IMR-90 (cell line): ENCODE measurements at regions not wholly inside any gene's neighbourhood (a gene's known extent, or its start where the extent isn't known, plus 50 kb on each side); places are given as distances from the start of the nearest gene placed in this dataset.

Source experiments
- ATAC-seq: fragments of 200-7000 bp; cut with Tn5 transposase; 2 replicates; pipeline ENCODE4 v1.9.1; 2020; ENCODE audit warnings: low read depth, mild to moderate bottlenecking, moderate library complexity
- BruUV-seq: library from RNA; stranded (reverse); fragments of 400-500 nt; replicated peaks from 2 replicates; lab custom pipeline; 2021; lab: Mats Ljungman, UMichigan
- CTCF ChIA-PET: fragments of 300-600 bp; formaldehyde crosslinking; extraction: SDS; loops from one replicate; lab custom pipeline; 2021; ENCODE audit warnings: antibody characterized with exemption; lab: Yijun Ruan, JAX
- POLR2A ChIA-PET: fragments of 300-600 bp; sonication (Branson Sonifier 250); formaldehyde crosslinking; loops from one replicate; lab custom pipeline; 2022; ENCODE audit warnings: antibody characterized with exemption; ENCODE audit not compliant: unreplicated experiment; lab: Charles Lee
- DNase-seq: peaks from one replicate; pipeline ENCODE4 v3.0.0; 2013
- H2AFZ ChIP-seq: replicated peaks from 2 replicates; pipeline ENCODE3; 2013; ENCODE audit warnings: low read length, mild to moderate bottlenecking; ENCODE audit not compliant: poor library complexity
- H2AK5ac ChIP-seq: 2 replicates; pipeline ENCODE4 v1.6.1; 2013; ENCODE audit warnings: low read depth, low read length, inconsistent platforms
- H2AK9ac ChIP-seq: replicated peaks from 2 replicates; pipeline ENCODE3; 2013; ENCODE audit warnings: mild to moderate bottlenecking, low read depth, low read length, moderate library complexity; ENCODE audit not compliant: poor library complexity
- H2BK120ac ChIP-seq: 2 replicates; pipeline ENCODE4 v1.6.1; 2013; ENCODE audit warnings: low read depth, low read length, inconsistent platforms
- H2BK15ac ChIP-seq: 3 replicates; pipeline ENCODE4 v1.6.1; 2013; ENCODE audit warnings: low read depth, low read length, inconsistent platforms
- H2BK20ac ChIP-seq: 2 replicates; pipeline ENCODE4 v1.6.1; 2013; ENCODE audit warnings: low read depth, mild to moderate bottlenecking, inconsistent platforms, low read length, moderate library complexity
- H2BK5ac ChIP-seq: 2 replicates; pipeline ENCODE4 v1.6.1; 2013; ENCODE audit warnings: mild to moderate bottlenecking, low read depth, low read length, inconsistent platforms; ENCODE audit not compliant: poor library complexity, severe bottlenecking
- H3K14ac ChIP-seq: replicated peaks from 2 replicates; pipeline ENCODE4 v1.6.1; 2013; ENCODE audit warnings: low read depth, low read length, inconsistent platforms
- H3K18ac ChIP-seq: 2 replicates; pipeline ENCODE4 v1.6.1; 2013; ENCODE audit warnings: low read depth, low read length, control low read depth
- H3K23ac ChIP-seq: 2 replicates; pipeline ENCODE4 v1.6.1; 2013; ENCODE audit warnings: low read depth, low read length, inconsistent platforms
- H3K27ac ChIP-seq: 2 replicates; pipeline ENCODE4 v1.5.1; 2013; ENCODE audit warnings: mild to moderate bottlenecking, control low read depth, low read length; ENCODE audit not compliant: insufficient read depth
- H3K27me3 ChIP-seq: 2 replicates; pipeline ENCODE4 v1.6.1; 2013; ENCODE audit warnings: low read length; ENCODE audit not compliant: control insufficient read depth, insufficient read depth
- H3K36me3 ChIP-seq: 2 replicates; pipeline ENCODE4 v1.6.1; 2013; ENCODE audit warnings: low read length, mixed read lengths; ENCODE audit not compliant: control insufficient read depth, insufficient read depth
- H3K4ac ChIP-seq: 2 replicates; pipeline ENCODE4 v1.6.1; 2013; ENCODE audit warnings: low read depth, low read length, inconsistent platforms
- H3K4me1 ChIP-seq: 2 replicates; pipeline ENCODE4 v1.6.1; 2013; ENCODE audit warnings: low read length, mixed read lengths; ENCODE audit not compliant: control insufficient read depth, insufficient read depth
- H3K4me2 ChIP-seq: 2 replicates; pipeline ENCODE4 v1.6.1; 2013; ENCODE audit warnings: low read depth, mild to moderate bottlenecking, control low read depth, low read length, moderate library complexity
- H3K4me3 ChIP-seq: 2 replicates; pipeline ENCODE4 v1.5.1; 2013; ENCODE audit warnings: low read depth, mild to moderate bottlenecking, control low read depth, low read length, moderate library complexity; ENCODE audit not compliant: insufficient read depth
- H3K56ac ChIP-seq: 2 replicates; pipeline ENCODE4 v1.6.1; 2013; ENCODE audit warnings: low read length, inconsistent platforms; ENCODE audit not compliant: insufficient read depth; ENCODE audit errors: extremely low read depth
- H3K79me1 ChIP-seq, 2 experiments: 2 replicates each; pipeline ENCODE4 v1.6.1; 2013; ENCODE audit warnings: low read length in 2 of 2, inconsistent platforms in 1 of 2, low read depth in 1 of 2
- H3K9ac ChIP-seq: 2 replicates; pipeline ENCODE4 v1.6.1; 2013; ENCODE audit warnings: low read depth, low read length, control low read depth
- H3K9me1 ChIP-seq: 2 replicates; pipeline ENCODE4 v1.6.1; 2013; ENCODE audit warnings: low read length, inconsistent platforms; ENCODE audit not compliant: insufficient read depth
- H3K9me3 ChIP-seq: 2 replicates; pipeline ENCODE4 v1.6.1; 2013; ENCODE audit warnings: low read length; ENCODE audit not compliant: control insufficient read depth, insufficient read depth
- H4K20me1 ChIP-seq: 2 replicates; pipeline ENCODE4 v1.6.1; 2013; ENCODE audit warnings: low read length, inconsistent platforms; ENCODE audit not compliant: insufficient read depth
- H4K5ac ChIP-seq: 2 replicates; pipeline ENCODE4 v1.6.1; 2013; ENCODE audit warnings: mild to moderate bottlenecking, low read depth, low read length, control low read depth
- H4K8ac ChIP-seq, 2 experiments: 2 replicates each; pipeline ENCODE4 v1.6.1; 2013; ENCODE audit warnings: low read depth in 2 of 2, low read length in 2 of 2, control low read depth in 1 of 2, inconsistent platforms in 1 of 2
- H4K91ac ChIP-seq: 2 replicates; pipeline ENCODE4 v1.6.1; 2013; ENCODE audit warnings: low read depth, low read length, inconsistent platforms; ENCODE audit not compliant: insufficient read depth
- BHLHE40 ChIP-seq: fragments of 150-350 bp; IDR thresholded peaks from 2 replicates; pipeline ENCODE4 v1.6.1; 2016; ENCODE audit warnings: mild to moderate bottlenecking, low read depth, low read length
- CEBPB ChIP-seq: IDR thresholded peaks from 2 replicates; pipeline ENCODE4 v1.6.1; 2012; ENCODE audit warnings: low read depth, low read length, improper control_type of control experiment
- CHD1 ChIP-seq: IDR thresholded peaks from 2 replicates; pipeline ENCODE4 v1.6.1; 2012; ENCODE audit warnings: low read depth, low read length, improper control_type of control experiment
- ELK1 ChIP-seq: fragments of 150-350 bp; IDR thresholded peaks from 2 replicates; pipeline ENCODE4 v1.6.1; 2016; ENCODE audit warnings: low read depth, mild to moderate bottlenecking, low read length, moderate library complexity, borderline replicate concordance
- FOS ChIP-seq: fragments of 150-350 bp; IDR thresholded peaks from 2 replicates; pipeline ENCODE4 v1.6.1; 2016; ENCODE audit warnings: low read depth, low read length
- MAZ ChIP-seq: IDR thresholded peaks from 2 replicates; pipeline ENCODE4 v1.6.1; 2012; ENCODE audit warnings: low read depth, mild to moderate bottlenecking, low read length, improper control_type of control experiment, moderate library complexity, borderline replicate concordance
- MXI1 ChIP-seq: IDR thresholded peaks from 2 replicates; pipeline ENCODE4 v1.6.1; 2012; ENCODE audit warnings: low read depth, mild to moderate bottlenecking, low read length, moderate library complexity, borderline replicate concordance
- NFE2L2 ChIP-seq: fragments of 150-350 bp; IDR thresholded peaks from 2 replicates; pipeline ENCODE4 v1.6.1; 2016; ENCODE audit warnings: low read depth, mild to moderate bottlenecking, low read length
- POLR2A ChIP-seq: IDR thresholded peaks from 2 replicates; pipeline ENCODE4 v1.6.1; 2012; ENCODE audit warnings: mild to moderate bottlenecking, low read depth, low read length
- RCOR1 ChIP-seq: IDR thresholded peaks from 2 replicates; pipeline ENCODE4 v1.6.1; 2012; ENCODE audit warnings: mild to moderate bottlenecking, low read length, improper control_type of control experiment; ENCODE audit not compliant: insufficient replicate concordance
- RFX5 ChIP-seq: IDR thresholded peaks from 2 replicates; pipeline ENCODE4 v1.8.0; 2012; ENCODE audit warnings: low read depth, mild to moderate bottlenecking, low read length, moderate library complexity
- SMC3 ChIP-seq: fragments of 150-350 bp; IDR thresholded peaks from 2 replicates; pipeline ENCODE4 v1.6.1; 2016; ENCODE audit warnings: low read depth, mild to moderate bottlenecking, antibody characterized with exemption, low read length, moderate library complexity
- USF2 ChIP-seq: fragments of 150-350 bp; IDR thresholded peaks from 2 replicates; pipeline ENCODE4 v1.6.1; 2017; ENCODE audit warnings: mild to moderate bottlenecking, antibody characterized with exemption, low read length, low read depth
- WGBS, 2 experiments: methylation state at CpG; one replicate each; pipeline versions ENCODE4 v1.1.5 to v1.1.7; 2013; ENCODE audit warnings: missing lambda C conversion rate in 2 of 2; ENCODE audit not compliant: insufficient read length in 1 of 2; ENCODE audit errors: extremely low coverage in 2 of 2; 5-methylcytosine and 5-hydroxymethylcytosine counted together
- dilution Hi-C: fragments of 300-500 bp; cut with HindIII; formaldehyde crosslinking; loops from one replicate; pipeline ENCODE4 v1.14.3; 2018; ENCODE audit warnings: low sequenced_read_pairs; ENCODE audit not compliant: unreplicated experiment
- in situ Hi-C: fragments of 300-500 bp; cut with MboI; formaldehyde crosslinking; loops from 3 replicates; pipeline ENCODE4 v1.14.3; 2019; ENCODE audit warnings: low sequenced_read_pairs, inconsistent platforms, mixed read lengths
- intact Hi-C: fragments of 100-400 bp; cut with micrococcal nuclease; formaldehyde crosslinking; loops from 2 replicates; pipeline ENCODE4 v1.10.0; 2022

DNA sequence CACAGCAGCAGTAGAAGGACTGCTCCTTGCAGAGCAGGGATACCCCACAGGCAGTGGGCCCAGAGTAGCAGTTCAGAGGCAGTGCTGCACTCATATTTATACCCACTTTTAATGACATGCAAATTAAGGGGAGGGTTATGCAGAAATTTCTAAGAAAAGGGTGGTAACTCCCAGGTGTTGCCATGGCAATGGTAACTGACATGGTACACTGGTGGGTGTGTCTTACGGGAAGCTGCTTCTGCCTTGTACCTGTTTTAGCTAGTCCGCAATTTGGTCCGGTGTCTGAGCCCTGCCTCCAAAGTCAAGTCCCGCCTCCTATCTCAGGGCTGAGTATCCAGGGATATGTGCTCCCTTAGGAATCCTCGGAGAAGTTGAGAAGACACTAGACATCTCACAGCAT is 79.2 kb upstream of the UQCRFS1 start:
- dilution Hi-C loops (no loop called here), intact Hi-C loops (no loop called here), in situ Hi-C loops (no loop called here)
- no TSS peak for BruUV-seq
- H2AFZ ChIP-seq = no peak overlapping the region
- no peak for DNase-seq
- ATAC-seq = no peak
- H3K27ac ChIP-seq = no peak overlapping the region
- H3K4me1 ChIP-seq = no peaks in the 10 kb centered on the region
- WGBS, 2 experiments = no CpG with 5 or more reads among the region's 5 CpGs
- H3K56ac ChIP-seq = no peak overlapping the region
- peaks cover 5% of the 10 kb centered on the region; the same call in 1 of the 2 replicates for H3K9me3 ChIP-seq
- POLR2A ChIA-PET = no interaction called here
- no peak overlapping the region for H3K23ac ChIP-seq
- CTCF ChIA-PET = no interaction called here
- no peak overlapping the region for H4K5ac ChIP-seq
- no peak overlapping the region for H2BK120ac ChIP-seq
- H3K9me1 ChIP-seq = no peaks in the 10 kb centered on the region
- no peak overlapping the region for H2AK5ac ChIP-seq
- H4K20me1 ChIP-seq = no peaks in the 10 kb centered on the region
- H2BK20ac ChIP-seq = no peak overlapping the region
- no peak overlapping the region for H3K18ac ChIP-seq
- H3K79me1 ChIP-seq = no peaks in the 10 kb centered on the region
- H3K14ac ChIP-seq = no peak overlapping the region
- no peak for TF ChIP-seq ELK1
- no peak for TF ChIP-seq RFX5
- no peak for TF ChIP-seq POLR2A
- no peak for TF ChIP-seq NFE2L2
- TF ChIP-seq CEBPB = no peak
- no peak for TF ChIP-seq MAZ
- no peak for TF ChIP-seq CHD1
- no peak for TF ChIP-seq RCOR1
- no peak for TF ChIP-seq USF2
- no peak for TF ChIP-seq MXI1
- no peak for TF ChIP-seq BHLHE40
- TF ChIP-seq SMC3 = no peak
- TF ChIP-seq FOS = no peak
- no peak overlapping the region for H4K91ac ChIP-seq
- no peak overlapping the region for H3K4me2 ChIP-seq
- H4K8ac ChIP-seq = no peak overlapping the region
- no peaks in the 10 kb centered on the region for H3K27me3 ChIP-seq
- no peak overlapping the region for H3K4ac ChIP-seq
- H2AK9ac ChIP-seq = no peak overlapping the region
- H2BK15ac ChIP-seq = no peak overlapping the region
- no peak overlapping the region for H3K4me3 ChIP-seq
- no peaks in the 10 kb centered on the region for H3K36me3 ChIP-seq
- no peak overlapping the region for H3K9ac ChIP-seq
- no peak overlapping the region for H2BK5ac ChIP-seq
